Caki2 (cell line): ENCODE measurements at regions not wholly inside any gene's neighbourhood (a gene's known extent, or its start where the extent isn't known, plus 50 kb on each side); places are given as distances from the start of the nearest gene placed in this dataset.

Experiments
- DNase-seq: peaks from one replicate; pipeline ENCODE4 v3.0.0-alpha.2; 2015; ENCODE audit warnings: low read depth
- in situ Hi-C: cut with HindIII; loops from 2 replicates; pipeline ENCODE4 v1.10.0; 2016; ENCODE audit warnings: low sequenced_read_pairs, low pct_unique_long_range_greater_than_20kb, mixed read lengths

GRCh38 chr7:80403686-80404241 lies 108.1 kb downstream of the GNAT3 start:
- no peak for DNase-seq
- in situ Hi-C loops: no loop called here

- in situ Hi-C loops: no loop called here
These were observed 110.2 kb downstream of the GNAT3 start for GRCh38 chr7:80401708-80402107.

GRCh38 chr7:80393786-80394185 lies 118.1 kb downstream of the GNAT3 start:
- DNase-seq: no peak
- in situ Hi-C loops: no loop called here

More at GRCh38 chr7:80401708-80402107, 110.2 kb downstream of the GNAT3 start:
- DNase-seq: peak; percentile 6

GRCh38 chr7:80392229-80393169 lies 119.4 kb downstream of the GNAT3 start:
- peak; percentile 6 for DNase-seq

GRCh38 chr7:80387634-80388193 lies 124.2 kb downstream of the GNAT3 start:
- in situ Hi-C loops: no loop called here
- DNase-seq: peak; percentile 10

More at GRCh38 chr7:80392229-80393169, 119.4 kb downstream of the GNAT3 start:
- in situ Hi-C loops: no loop called here

- in situ Hi-C loops: no loop called here
These were observed 125.2 kb downstream of the GNAT3 start for GRCh38 chr7:80386686-80387085.

GRCh38 chr7:80385508-80385907 lies 126.4 kb downstream of the GNAT3 start:
- DNase-seq: peak; percentile 27
- in situ Hi-C loops: no loop called here

More at GRCh38 chr7:80386686-80387085, 125.2 kb downstream of the GNAT3 start:
- DNase-seq: no peak

GRCh38 chr7:80380957-80381356 lies 130.9 kb downstream of the GNAT3 start:
- DNase-seq: no peak
- in situ Hi-C loops: no loop called here

- DNase-seq: no peak
- in situ Hi-C loops: no loop called here
These were observed 132.6 kb downstream of the GNAT3 start for GRCh38 chr7:80379034-80379982.

GRCh38 chr7:80374321-80374720 lies 137.5 kb downstream of the GNAT3 start:
- in situ Hi-C loops: no loop called here
- no peak for DNase-seq

GRCh38 chr7:80373429-80374032 lies 138.3 kb downstream of the GNAT3 start:
- DNase-seq: no peak
- in situ Hi-C loops: no loop called here

- DNase-seq: no peak
- in situ Hi-C loops: no loop called here
These were observed 139.4 kb downstream of the GNAT3 start for GRCh38 chr7:80372415-80372814.

GRCh38 chr7:80370587-80370986 lies 141.3 kb downstream of the GNAT3 start:
- DNase-seq: no peak
- in situ Hi-C loops: no loop called here

- in situ Hi-C loops: no loop called here
- no peak for DNase-seq
These were observed 142.5 kb downstream of the GNAT3 start for GRCh38 chr7:80369321-80369720.

- in situ Hi-C loops: no loop called here
- no peak for DNase-seq
These were observed 149.2 kb downstream of the GNAT3 start for GRCh38 chr7:80362677-80363076.

GRCh38 chr7:80362010-80362618 lies 149.8 kb downstream of the GNAT3 start:
- no peak for DNase-seq
- in situ Hi-C loops: no loop called here

GRCh38 chr7:80359476-80359875 lies 152.4 kb downstream of the GNAT3 start:
- in situ Hi-C loops: no loop called here
- no peak for DNase-seq
